Right atrium auricular region (tissue), 2 donors: ENCODE measurements at regions not wholly inside any gene's neighbourhood (a gene's known extent, or its start where the extent isn't known, plus 50 kb on each side); places are given as distances from the start of the nearest gene placed in this dataset.
"Not testable (repeated sequence)": the region's sequence is repeated elsewhere in the genome, so short reads cannot be mapped to it uniquely, and the experiment has no call there.

Experiments
- DNase-seq: peaks from one replicate; pipeline ENCODE4 v3.0.0-alpha.2; 2019; ENCODE audit warnings: low spot score
- H3K27ac ChIP-seq, 2 donors: fragments of 200-600 bp; sonication (generic); 1 replicate in 1 of 2; 2 replicates in 1 of 2; pipeline ENCODE4 v1.5.1; 2016 to 2019
- H3K27me3 ChIP-seq, 2 donors: fragments of 200-600 bp; sonication (generic); one replicate each; pipeline versions ENCODE4 v1.5.1 to v1.6.0; 2017 to 2019
- H3K36me3 ChIP-seq: fragments of 200-600 bp; sonication (generic); one replicate; pipeline ENCODE4 v1.5.1; 2016
- H3K4me1 ChIP-seq, 2 donors: fragments of 200-600 bp; sonication (generic); one replicate each; pipeline versions ENCODE4 v1.5.1 to v1.6.0; 2017 to 2019
- H3K4me3 ChIP-seq, 2 donors: fragments of 200-600 bp; sonication (generic); 1 replicate in 1 of 2; 2 replicates in 1 of 2; pipeline ENCODE4 v1.5.1; 2017 to 2019; ENCODE audit warnings: mild to moderate bottlenecking in 1 of 2, moderate library complexity in 1 of 2
- H3K9me3 ChIP-seq, 2 donors: fragments of 200-600 bp; sonication (generic); one replicate each; pipeline ENCODE4 v1.5.1; 2019
- CTCF ChIP-seq, 2 donors: fragments of 200-600 bp; sonication (generic); IDR thresholded peaks; one replicate each; pipeline ENCODE4 v1.5.1; 2019; ENCODE audit warnings: antibody characterized with exemption in 2 of 2

- no peak for DNase-seq
Observed at GRCh38 chr10:3255616-3256015, 83.0 kb upstream of the PITRM1 start.

GRCh38 chr10:3255075-3255474 lies 82.5 kb upstream of the PITRM1 start:
- no peaks in the 10 kb centered on the region for H3K36me3 ChIP-seq
- no peak for TF ChIP-seq CTCF (IDR thresholded peaks at IDR 0.05)
- DNase-seq, result no peak

More at GRCh38 chr10:3255616-3256015, 83.0 kb upstream of the PITRM1 start:
- no peak overlapping the region for H3K27ac ChIP-seq
- no peak overlapping the region for H3K4me3 ChIP-seq
- no peak for TF ChIP-seq CTCF (IDR thresholded peaks at IDR 0.05)
- H3K4me1 ChIP-seq, result no peaks in the 10 kb centered on the region
- H3K27me3 ChIP-seq, result no peaks in the 10 kb centered on the region
- no peaks in the 10 kb centered on the region for H3K36me3 ChIP-seq
- no peaks in the 10 kb centered on the region for H3K9me3 ChIP-seq

GRCh38 chr10:3253974-3254373 lies 81.4 kb upstream of the PITRM1 start:
- H3K36me3 ChIP-seq, H3K4me3 ChIP-seq, H3K27me3 ChIP-seq, DNase-seq, H3K9me3 ChIP-seq, H3K4me1 ChIP-seq, H3K27ac ChIP-seq: not testable (repeated sequence)

More at GRCh38 chr10:3255075-3255474, 82.5 kb upstream of the PITRM1 start:
- H3K4me1 ChIP-seq, result no peaks in the 10 kb centered on the region
- H3K9me3 ChIP-seq, result no peaks in the 10 kb centered on the region
- H3K27ac ChIP-seq, result no peak overlapping the region
- no peaks in the 10 kb centered on the region for H3K27me3 ChIP-seq
- no peak overlapping the region for H3K4me3 ChIP-seq

GRCh38 chr10:3251172-3251571 lies 78.6 kb upstream of the PITRM1 start:
- no peak overlapping the region for H3K4me3 ChIP-seq
- no peaks in the 10 kb centered on the region for H3K36me3 ChIP-seq
- no peaks in the 10 kb centered on the region for H3K27me3 ChIP-seq
- no peaks in the 10 kb centered on the region for H3K4me1 ChIP-seq
- no peak for TF ChIP-seq CTCF (IDR thresholded peaks at IDR 0.05)
- DNase-seq, result no peak
- no peak overlapping the region for H3K27ac ChIP-seq
- no peaks in the 10 kb centered on the region for H3K9me3 ChIP-seq

GRCh38 chr10:3249307-3249889 lies 76.8 kb upstream of the PITRM1 start:
- H3K4me3 ChIP-seq, result no peak overlapping the region
- H3K9me3 ChIP-seq, result no peaks in the 10 kb centered on the region
- no peaks in the 10 kb centered on the region for H3K4me1 ChIP-seq
- peak overlapping the region; percentile 61 to 66 for H3K27ac ChIP-seq
- no peaks in the 10 kb centered on the region for H3K36me3 ChIP-seq
- DNase-seq, result no peak
- H3K27me3 ChIP-seq, result no peaks in the 10 kb centered on the region
- no peak for TF ChIP-seq CTCF (IDR thresholded peaks at IDR 0.05)

- TF ChIP-seq CTCF (IDR thresholded peaks at IDR 0.05), result no peak
- H3K4me3 ChIP-seq, result no peak overlapping the region
- H3K4me1 ChIP-seq, result no peaks in the 10 kb centered on the region
- H3K27ac ChIP-seq, result peak overlapping the region; percentile 61 to 66
- H3K27me3 ChIP-seq, result no peaks in the 10 kb centered on the region
- H3K9me3 ChIP-seq, result no peaks in the 10 kb centered on the region
- no peaks in the 10 kb centered on the region for H3K36me3 ChIP-seq
- DNase-seq, result no peak
Observed at GRCh38 chr10:3248526-3249306, 76.1 kb upstream of the PITRM1 start.
